Embryonic facial prominence (tissue), 1 donor: ENCODE measurements at regions not wholly inside any gene's neighbourhood (a gene's known extent, or its start where the extent isn't known, plus 50 kb on each side); places are given as distances from the start of the nearest gene placed in this dataset.

Experiments
- DNase-seq: peaks from one replicate; pipeline ENCODE4 v3.0.0-alpha.2; 2016; ENCODE audit errors: extremely low spot score

GRCh38 chr18:71754246-71754645, 789.9 kb downstream of the CBLN2 start:
- DNase-seq: no peak

GRCh38 chr18:71743634-71744033, 800.5 kb downstream of the CBLN2 start:
- DNase-seq: no peak

- no peak for DNase-seq
Measured at GRCh38 chr18:71729611-71730010, 814.5 kb downstream of the CBLN2 start.

- no peak for DNase-seq
Measured at GRCh38 chr18:71727909-71728308, 816.2 kb downstream of the CBLN2 start.

GRCh38 chr18:71725256-71725655, 818.9 kb downstream of the CBLN2 start:
- DNase-seq: no peak

GRCh38 chr18:71707985-71708500, 836.1 kb downstream of the CBLN2 start:
- no peak for DNase-seq

- no peak for DNase-seq
Measured at GRCh38 chr18:71707400-71707799, 836.7 kb downstream of the CBLN2 start.

- DNase-seq: no peak
Measured at GRCh38 chr18:71689416-71690160, 854.6 kb downstream of the CBLN2 start.

GRCh38 chr18:71682591-71682990, 861.6 kb downstream of the CBLN2 start:
- no peak for DNase-seq

GRCh38 chr18:71678144-71678543, 866.0 kb downstream of the CBLN2 start:
- DNase-seq: no peak

- DNase-seq: no peak
Measured at GRCh38 chr18:71673954-71674353, 870.2 kb downstream of the CBLN2 start.

GRCh38 chr18:71673498-71673897, 870.6 kb downstream of the CBLN2 start:
- no peak for DNase-seq

- DNase-seq: no peak
Measured at GRCh38 chr18:71666481-71666880, 877.7 kb downstream of the CBLN2 start.

- no peak for DNase-seq
Measured at GRCh38 chr18:71665131-71665530, 879.0 kb downstream of the CBLN2 start.

- DNase-seq: no peak
Measured at GRCh38 chr18:71643822-71644221, 900.3 kb downstream of the CBLN2 start.

GRCh38 chr18:71630696-71631095, 913.4 kb downstream of the CBLN2 start:
- no peak for DNase-seq

- no peak for DNase-seq
Measured at GRCh38 chr18:71625556-71626090, 918.5 kb downstream of the CBLN2 start.

GRCh38 chr18:71598374-71598773, 945.8 kb downstream of the CBLN2 start:
- no peak for DNase-seq

GRCh38 chr18:71597219-71597618, 946.9 kb downstream of the CBLN2 start:
- DNase-seq: no peak

- DNase-seq: no peak
Measured at GRCh38 chr18:71583252-71583651, 960.9 kb downstream of the CBLN2 start.

GRCh38 chr18:71554686-71555085, 989.5 kb downstream of the CBLN2 start:
- DNase-seq: no peak

- DNase-seq: no peak
Measured at GRCh38 chr18:71541643-71542042, 1002.5 kb downstream of the CBLN2 start.

GRCh38 chr18:71529703-71530303, 1014.3 kb downstream of the CBLN2 start:
- DNase-seq: no peak
